AG04450 (cell line): ENCODE measurements at regions not wholly inside any gene's neighbourhood (a gene's known extent, or its start where the extent isn't known, plus 50 kb on each side); places are given as distances from the start of the nearest gene placed in this dataset.

ENCODE experiments used
- CTCF ChIA-PET: fragments of 300-600, 350-600 bp; formaldehyde crosslinking; extraction: SDS; loops from one replicate; lab custom pipeline; 2022; ENCODE audit warnings: antibody characterized with exemption, inconsistent platforms; lab: Charles Lee
- POLR2A ChIA-PET: fragments of 350-600 bp; formaldehyde crosslinking; extraction: SDS; loops from one replicate; lab custom pipeline; 2021; ENCODE audit warnings: antibody characterized with exemption, inconsistent platforms; lab: Yijun Ruan, JAX
- DNase-seq: peaks from one replicate; pipeline ENCODE4 v3.0.0-alpha.2; 2011; ENCODE audit warnings: low read depth, low spot score
- H3K27ac ChIP-seq: one replicate; pipeline ENCODE4 v1.5.1; 2012; ENCODE audit warnings: low read depth, low read length, control low read depth
- H3K27me3 ChIP-seq: one replicate; pipeline ENCODE4 v1.6.0; 2012; ENCODE audit warnings: low read length; ENCODE audit not compliant: control insufficient read depth, insufficient read depth
- H3K4me3 ChIP-seq: 2 replicates; pipeline ENCODE4 v1.5.1; 2011; ENCODE audit warnings: mild to moderate bottlenecking, low read depth, low read length, control low read depth
- H3K9me3 ChIP-seq: 2 replicates; pipeline ENCODE4 v1.5.1; 2012; ENCODE audit warnings: low read length; ENCODE audit not compliant: control insufficient read depth, insufficient read depth
- CTCF ChIP-seq: IDR thresholded peaks from 2 replicates; pipeline ENCODE4 v1.5.1; 2011; ENCODE audit warnings: low read depth, low read length, control low read depth, inconsistent platforms

DNA sequence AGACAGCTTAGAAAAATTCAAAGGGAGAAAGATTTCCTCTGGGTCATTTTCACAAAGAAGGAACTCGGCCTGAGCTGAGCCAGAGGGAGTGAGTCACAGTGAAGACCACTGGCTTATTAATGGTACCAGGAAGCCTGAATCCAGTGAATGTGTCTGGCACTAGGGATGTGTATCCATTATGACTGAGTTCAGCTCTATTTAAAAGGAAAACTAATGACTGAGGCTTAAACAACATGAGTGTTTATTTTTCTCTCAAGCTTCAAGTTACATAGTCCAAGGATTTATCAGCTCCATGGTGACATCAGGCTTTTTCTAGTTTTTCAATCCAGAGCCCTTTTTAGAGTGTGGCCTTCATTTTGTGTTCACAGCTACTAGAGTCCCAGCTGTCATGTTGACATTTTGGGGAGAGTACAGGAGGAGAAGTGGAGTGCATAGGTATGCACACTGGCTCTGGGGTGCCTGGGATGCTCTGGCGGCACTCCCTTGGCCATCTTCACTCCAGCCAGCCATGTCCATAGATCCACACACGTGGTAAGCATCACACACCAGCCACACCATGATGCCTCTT, 159.5 kb upstream of the ERCC6L2 start:
- TF ChIP-seq CTCF, result no peak
- no peak overlapping the region for H3K27ac ChIP-seq
- CTCF ChIA-PET, result interaction anchor here (1.0 to 1.4 kb wide), 4 partner anchors 11 to 516 kb away, joined by 3 to 5 read pairs (median 3); no protein-coding TSS in a partner anchor
- no peak overlapping the region for H3K4me3 ChIP-seq
- POLR2A ChIA-PET, result no interaction called here
- H3K9me3 ChIP-seq, result peaks cover 11% of the 10 kb centered on the region; the same call in 1 of the 2 replicates
- peaks cover 10% of the 10 kb centered on the region for H3K27me3 ChIP-seq
- no peak for DNase-seq

DNA sequence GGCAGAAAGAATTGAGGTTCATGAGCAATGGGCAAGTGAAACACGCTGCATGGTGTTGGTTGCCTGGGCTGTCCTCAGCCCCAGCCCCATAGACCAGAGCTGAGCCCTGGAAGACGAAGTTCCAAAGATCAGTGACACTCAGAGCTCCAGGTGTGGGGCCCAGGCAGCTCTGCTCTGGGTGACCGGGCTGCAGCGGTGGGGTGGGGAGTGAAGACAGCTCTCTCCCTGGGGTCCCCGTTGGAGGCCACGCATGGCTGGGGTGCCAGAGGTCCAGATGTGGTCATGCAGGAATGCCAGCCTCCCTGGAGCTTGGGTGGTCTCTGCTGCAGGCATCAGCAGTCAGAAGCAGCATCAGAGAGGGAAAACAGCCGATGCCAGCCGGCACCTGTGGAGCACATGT, 165.0 kb upstream of the ERCC6L2 start:
- ChIA-PET CTCF (no interaction called here), POLR2A (no interaction called here)
- Histone ChIP-seq H3K27me3 (peaks cover 10% of the 10 kb centered on the region), H3K9me3 (peaks cover 8% of the 10 kb centered on the region; the same call in 1 of the 2 replicates), H3K27ac (no peak overlapping the region), H3K4me3 (no peak overlapping the region)
- DNase-seq, result no peak
- TF ChIP-seq CTCF, result no peak

DNA sequence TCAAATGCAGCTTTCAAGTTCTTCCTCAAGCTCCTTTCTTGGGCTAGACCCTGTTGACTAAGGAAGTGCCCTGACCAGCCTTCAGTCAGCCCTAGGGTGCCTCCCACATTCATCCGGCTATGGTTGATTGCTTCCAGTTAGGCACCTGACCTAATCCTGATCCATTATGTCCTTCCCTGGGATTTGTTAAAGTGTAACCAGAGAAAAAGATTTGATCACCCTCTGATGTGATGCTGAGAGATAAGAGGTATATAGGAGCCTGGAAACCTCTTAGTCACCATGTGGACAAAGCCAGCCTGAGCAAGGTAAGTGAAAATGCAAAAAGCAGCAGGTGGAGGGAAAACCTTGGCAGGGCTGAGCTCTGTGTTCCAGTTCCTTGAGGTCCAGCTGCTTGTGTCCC, 178.8 kb upstream of the ERCC6L2 start:
- ChIA-PET CTCF (no interaction called here), POLR2A (no interaction called here)
- H3K9me3 ChIP-seq, result no peaks in the 10 kb centered on the region
- H3K27ac ChIP-seq, result no peak overlapping the region
- H3K4me3 ChIP-seq, result no peak overlapping the region
- no peak for DNase-seq
- peaks cover 2% of the 10 kb centered on the region for H3K27me3 ChIP-seq
- no peak for TF ChIP-seq CTCF

- no peak for TF ChIP-seq CTCF
- Histone ChIP-seq H3K27ac (no peak overlapping the region), H3K4me3 (no peak overlapping the region), H3K9me3 (no peaks in the 10 kb centered on the region), H3K27me3 (peaks cover 8% of the 10 kb centered on the region)
- CTCF ChIA-PET, result no interaction called here
- DNase-seq, result no peak
- POLR2A ChIA-PET, result no interaction called here
Observed at GRCh38 chr9:95691435-95691834, 174.7 kb upstream of the PTCH1 start.

DNA sequence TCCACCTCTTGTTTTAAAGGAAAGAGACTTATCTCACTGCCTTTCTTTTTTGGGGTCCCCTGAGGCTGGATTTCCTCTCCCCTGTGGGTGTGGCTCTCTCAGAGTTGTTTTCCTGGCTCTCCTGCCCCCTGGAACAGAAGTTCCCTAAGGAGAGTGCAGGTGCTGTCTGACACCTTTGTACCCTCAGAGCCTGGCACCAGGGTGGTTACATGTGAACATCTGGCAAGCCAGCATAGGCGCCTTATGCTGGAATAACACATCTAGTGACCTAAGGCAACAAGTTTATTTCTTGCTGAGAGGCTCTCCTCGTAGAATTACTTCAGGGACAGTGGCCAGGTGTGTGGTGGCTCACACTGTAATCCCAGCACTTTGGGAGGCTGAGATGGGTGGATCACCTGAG, 172.9 kb upstream of the PTCH1 start:
- no peak for TF ChIP-seq CTCF
- ChIA-PET POLR2A (no interaction called here), CTCF (no interaction called here)
- Histone ChIP-seq H3K9me3 (no peaks in the 10 kb centered on the region), H3K27me3 (peaks cover 6% of the 10 kb centered on the region), H3K4me3 (no peak overlapping the region), H3K27ac (no peak overlapping the region)
- no peak for DNase-seq
